NCI-H82 (cell line): ENCODE measurements at regions not wholly inside any gene's neighbourhood (a gene's known extent, or its start where the extent isn't known, plus 50 kb on each side); places are given as distances from the start of the nearest gene placed in this dataset.
"Not testable (repeated sequence)": the region's sequence is repeated elsewhere in the genome, so short reads cannot be mapped to it uniquely, and the experiment has no call there.

Source experiments
- DNase-seq: peaks from one replicate; lab custom pipeline; 2025; lab: John Stamatoyannopoulos, UW

GRCh38 chr1:87398641-87399040, 70.0 kb downstream of the LMO4 start:
- no peak for DNase-seq

GRCh38 chr1:87399264-87399663, 70.6 kb downstream of the LMO4 start:
- DNase-seq, result no peak

- DNase-seq, result no peak
These were observed 71.0 kb downstream of the LMO4 start for GRCh38 chr1:87399701-87400100.

GRCh38 chr1:87400813-87401212, 72.1 kb downstream of the LMO4 start:
- no peak for DNase-seq

GRCh38 chr1:87402241-87403002, 73.7 kb downstream of the LMO4 start:
- no peak for DNase-seq

- DNase-seq, result no peak
These were observed 74.6 kb downstream of the LMO4 start for GRCh38 chr1:87403061-87403820.

GRCh38 chr1:87404296-87404695, 75.6 kb downstream of the LMO4 start:
- DNase-seq, result no peak

- DNase-seq, result no peak
These were observed 80.1 kb downstream of the LMO4 start for GRCh38 chr1:87408665-87409248.

GRCh38 chr1:87410776-87411480, 82.2 kb downstream of the LMO4 start:
- no peak for DNase-seq

- DNase-seq, result not testable (repeated sequence)
These were observed 85.2 kb downstream of the LMO4 start for GRCh38 chr1:87413846-87414245.

- no peak for DNase-seq
These were observed 89.4 kb downstream of the LMO4 start for GRCh38 chr1:87418048-87418447.

- no peak for DNase-seq
These were observed 93.1 kb downstream of the LMO4 start for GRCh38 chr1:87421809-87422208.

- no peak for DNase-seq
These were observed 95.9 kb downstream of the LMO4 start for GRCh38 chr1:87424541-87424940.

- no peak for DNase-seq
These were observed 98.0 kb downstream of the LMO4 start for GRCh38 chr1:87426463-87427249.

- no peak for DNase-seq
These were observed 99.7 kb downstream of the LMO4 start for GRCh38 chr1:87428367-87428766.

- DNase-seq, result no peak
These were observed 100.2 kb downstream of the LMO4 start for GRCh38 chr1:87428883-87429282.

- no peak for DNase-seq
These were observed 104.0 kb downstream of the LMO4 start for GRCh38 chr1:87432685-87433084.

- DNase-seq, result not testable (repeated sequence)
These were observed 104.4 kb downstream of the LMO4 start for GRCh38 chr1:87433101-87433500.

- DNase-seq, result no peak
These were observed 106.8 kb downstream of the LMO4 start for GRCh38 chr1:87435484-87435883.

GRCh38 chr1:87436115-87436514, 107.4 kb downstream of the LMO4 start:
- DNase-seq, result not testable (repeated sequence)

- DNase-seq, result no peak
These were observed 107.9 kb downstream of the LMO4 start for GRCh38 chr1:87436534-87436933.
